ENCODE measurements at regions not wholly inside any gene's neighbourhood (a gene's known extent, or its start where the extent isn't known, plus 50 kb on each side); places are given as distances from the start of the nearest gene placed in this dataset.

DNA sequence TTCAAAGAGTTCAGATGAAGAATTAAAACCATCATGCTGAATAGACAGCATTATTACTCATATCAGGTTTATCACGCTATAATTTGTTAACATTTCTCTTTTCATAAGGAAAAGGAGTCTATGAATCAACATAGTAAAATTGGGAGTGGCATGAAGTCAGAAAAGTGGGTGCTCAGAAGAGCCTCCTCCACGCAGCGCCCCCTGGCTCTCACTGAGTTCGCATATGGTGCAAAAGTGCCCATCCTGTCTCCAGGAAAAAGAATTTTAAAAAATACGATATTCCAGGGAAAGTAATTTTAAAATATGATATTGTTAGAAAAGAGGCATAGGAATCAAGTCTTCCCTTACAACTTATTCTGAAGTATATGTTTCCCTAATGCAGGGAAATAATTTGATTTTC lies 176.3 kb upstream of the TCERG1L start:
- DNase-seq (ENCODE audit: low read depth, low spot score) (no peak), FAIRE-seq (no peak)
- intact Hi-C loops (cut with micrococcal nuclease): no loop called here
- BruUV-seq (replicated peaks): no TSS peak
- Histone ChIP-seq H3K9me3 (replicated peaks; ENCODE audit: control insufficient read depth, insufficient read depth, low read length) (peaks cover 9% of the 10 kb centered on the region), H3K79me2 (ENCODE audit: control insufficient read depth, insufficient read depth, low read length) (no peaks in the 10 kb centered on the region), H3K9me1 (replicated peaks; ENCODE audit: control insufficient read depth, extremely low read depth, insufficient read depth, low read length) (no peaks in the 10 kb centered on the region), H3K36me3 (ENCODE audit: control insufficient read depth in 2 of 2, extremely low read depth in 1 of 2, insufficient read depth in 2 of 2, low read length in 2 of 2) (no peaks in the 10 kb centered on the region), H3K9ac (replicated peaks; ENCODE audit: extremely low read depth, insufficient read depth, low read length) (no peak overlapping the region), H3K27me3 (ENCODE audit: control insufficient read depth in 2 of 2, insufficient read depth in 2 of 2, low read length in 2 of 2) (no peaks in the 10 kb centered on the region), H2AFZ (ENCODE audit: low read depth, low read length) (no peak overlapping the region), H3K4me3 (replicated peaks in 1 of 3; ENCODE audit: insufficient read depth in 1 of 3, low read depth in 1 of 3, low read length in 3 of 3) (no peak overlapping the region), H3K4me1 (ENCODE audit: control insufficient read depth, extremely low read depth, insufficient read depth, low read length) (no peaks in the 10 kb centered on the region), H3K4me2 (ENCODE audit: insufficient read depth, low read length) (no peak overlapping the region), H4K20me1 (replicated peaks; ENCODE audit: control insufficient read depth, extremely low read depth, insufficient read depth, low read length) (no peaks in the 10 kb centered on the region), H3K27ac (ENCODE audit: insufficient read depth, low read depth, low read length) (no peak overlapping the region)
- TF ChIP-seq, protein P1, sequence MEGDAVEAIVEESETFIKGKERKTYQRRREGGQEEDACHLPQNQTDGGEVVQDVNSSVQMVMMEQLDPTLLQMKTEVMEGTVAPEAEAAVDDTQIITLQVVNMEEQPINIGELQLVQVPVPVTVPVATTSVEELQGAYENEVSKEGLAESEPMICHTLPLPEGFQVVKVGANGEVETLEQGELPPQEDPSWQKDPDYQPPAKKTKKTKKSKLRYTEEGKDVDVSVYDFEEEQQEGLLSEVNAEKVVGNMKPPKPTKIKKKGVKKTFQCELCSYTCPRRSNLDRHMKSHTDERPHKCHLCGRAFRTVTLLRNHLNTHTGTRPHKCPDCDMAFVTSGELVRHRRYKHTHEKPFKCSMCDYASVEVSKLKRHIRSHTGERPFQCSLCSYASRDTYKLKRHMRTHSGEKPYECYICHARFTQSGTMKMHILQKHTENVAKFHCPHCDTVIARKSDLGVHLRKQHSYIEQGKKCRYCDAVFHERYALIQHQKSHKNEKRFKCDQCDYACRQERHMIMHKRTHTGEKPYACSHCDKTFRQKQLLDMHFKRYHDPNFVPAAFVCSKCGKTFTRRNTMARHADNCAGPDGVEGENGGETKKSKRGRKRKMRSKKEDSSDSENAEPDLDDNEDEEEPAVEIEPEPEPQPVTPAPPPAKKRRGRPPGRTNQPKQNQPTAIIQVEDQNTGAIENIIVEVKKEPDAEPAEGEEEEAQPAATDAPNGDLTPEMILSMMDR (IDR thresholded peaks at IDR 0.05; ENCODE audit: extremely low read depth in 1 of 2, insufficient read depth in 1 of 2, low read depth in 1 of 2, low read length in 2 of 2): no peak
- TF ChIP-seq FOS (IDR thresholded peaks at IDR 0.05; ENCODE audit: borderline replicate concordance, insufficient read depth, low read length) (no peak), JUN (IDR thresholded peaks at IDR 0.05; ENCODE audit: borderline replicate concordance, insufficient read depth, insufficient read length, low read depth) (no peak), POLR2A (IDR thresholded peaks at IDR 0.05; ENCODE audit: low read depth, low read length) (no peak), MYC (IDR thresholded peaks at IDR 0.05; ENCODE audit: low read depth, low read length) (no peak), POLR2AphosphoS5 (IDR thresholded peaks at IDR 0.05; ENCODE audit: insufficient read depth, low read depth, low read length) (no peak), EZH2 (IDR thresholded peaks at IDR 0.05; ENCODE audit: borderline replicate concordance, low read depth, low read length, severe bottlenecking) (no peak), GATA2 (IDR thresholded peaks at IDR 0.05; ENCODE audit: insufficient read depth, insufficient read length, low read depth, low read length) (no peak)
- TF ChIP-seq, protein P2, sequence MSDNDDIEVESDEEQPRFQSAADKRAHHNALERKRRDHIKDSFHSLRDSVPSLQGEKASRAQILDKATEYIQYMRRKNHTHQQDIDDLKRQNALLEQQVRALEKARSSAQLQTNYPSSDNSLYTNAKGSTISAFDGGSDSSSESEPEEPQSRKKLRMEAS (IDR thresholded peaks at IDR 0.05; ENCODE audit: insufficient read depth, insufficient read length): no peak
- dilution Hi-C loops (cut with MboI; ENCODE audit: extremely low pct_ligation_motif_present, low sequenced_read_pairs): no loop called here
- ChIA-PET CTCF (no interaction called here), POLR2A (no interaction called here)
